WTC11 (cell line): ENCODE measurements at regions not wholly inside any gene's neighbourhood (a gene's known extent, or its start where the extent isn't known, plus 50 kb on each side); places are given as distances from the start of the nearest gene placed in this dataset.

Experiments used
- ATAC-seq: fragments of 200-7000 bp; cut with Tn5 transposase; 2 replicates; pipeline ENCODE4 v1.10.0; 2021; ENCODE audit warnings: mild to moderate bottlenecking, moderate library complexity
- CTCF ChIA-PET: fragments of 300-600 bp; sonication (Branson Sonifier 250); formaldehyde crosslinking; loops from one replicate; lab custom pipeline; 2021; ENCODE audit warnings: antibody characterized with exemption; lab: Charles Lee
- POLR2A ChIA-PET: fragments of 350-600 bp; sonication (Branson Sonifier 250); formaldehyde crosslinking; loops from one replicate; lab custom pipeline; 2021; ENCODE audit warnings: antibody characterized with exemption; lab: Charles Lee
- DNase-seq: peaks from one replicate; pipeline ENCODE4 v3.0.0; 2021; ENCODE audit warnings: low spot score
- H3K27ac Mint-ChIP-seq: 2 replicates; pipeline ENCODE4 v1.8.0; 2021; ENCODE audit warnings: mixed read lengths
- H3K27me3 Mint-ChIP-seq: 2 replicates; pipeline ENCODE4 v1.8.0; 2021; ENCODE audit warnings: low read depth, mild to moderate bottlenecking, moderate library complexity, mixed read lengths
- H3K36me3 Mint-ChIP-seq: 2 replicates; pipeline ENCODE4 v1.8.0; 2021; ENCODE audit warnings: mixed read lengths
- H3K4me1 Mint-ChIP-seq: 2 replicates; pipeline ENCODE4 v1.8.0; 2022; ENCODE audit warnings: mixed read lengths
- H3K4me3 Mint-ChIP-seq: 2 replicates; pipeline ENCODE4 v1.8.0; 2021; ENCODE audit warnings: mild to moderate bottlenecking, moderate library complexity, mixed read lengths
- H3K9me3 Mint-ChIP-seq: 2 replicates; pipeline ENCODE4 v1.8.0; 2021; ENCODE audit warnings: mixed read lengths
- CBFB ChIP-seq: sonication (generic); formaldehyde crosslinking; IDR thresholded peaks from 2 replicates; pipeline ENCODE4 v1.8.1; 2022; ENCODE audit warnings: mild to moderate bottlenecking, low read depth, missing genetic modification reagents
- ESRRA ChIP-seq: sonication (generic); formaldehyde crosslinking; IDR thresholded peaks from 2 replicates; pipeline ENCODE4 v1.8.1; 2022; ENCODE audit warnings: mild to moderate bottlenecking, missing genetic modification reagents, borderline replicate concordance
- FOXJ3 ChIP-seq: sonication (generic); formaldehyde crosslinking; IDR thresholded peaks from 2 replicates; pipeline ENCODE4 v1.9.0; 2021; ENCODE audit warnings: missing genetic modification reagents, mild to moderate bottlenecking, borderline replicate concordance
- NFYB ChIP-seq: sonication (generic); formaldehyde crosslinking; conservative IDR thresholded peaks from 2 replicates; pipeline ENCODE4 v1.8.0; 2022; ENCODE audit warnings: low read depth, missing genetic modification reagents
- NR1H2 ChIP-seq: sonication (generic); formaldehyde crosslinking; IDR thresholded peaks from 2 replicates; pipeline ENCODE4 v1.9.0; 2021; ENCODE audit warnings: mild to moderate bottlenecking, moderate library complexity, missing genetic modification reagents
- RELA ChIP-seq: sonication (generic); formaldehyde crosslinking; IDR thresholded peaks from 2 replicates; pipeline ENCODE4 v1.8.1; 2022; ENCODE audit warnings: missing genetic modification reagents, mild to moderate bottlenecking, borderline replicate concordance
- SOX15 ChIP-seq: fragments of 250-450 bp; sonication (Bioruptor Pico); IDR thresholded peaks from 2 replicates; pipeline ENCODE4 v1.9.0; 2021; ENCODE audit warnings: mild to moderate bottlenecking
- ZNF416 ChIP-seq: fragments of 250-450 bp; sonication (Bioruptor Pico); IDR thresholded peaks from 2 replicates; pipeline ENCODE4 v1.9.0; 2021; ENCODE audit warnings: mild to moderate bottlenecking, inconsistent platforms
- TF ChIP-seq, protein P1 (sequence below): sonication (generic); formaldehyde crosslinking; IDR thresholded peaks from 2 replicates; pipeline ENCODE4 v1.8.1; 2022; ENCODE audit warnings: mild to moderate bottlenecking, missing genetic modification reagents, moderate library complexity, borderline replicate concordance
- TF ChIP-seq, protein P2 (sequence below): sonication (generic); formaldehyde crosslinking; IDR thresholded peaks from 2 replicates; pipeline ENCODE4 v1.8.1; 2023; ENCODE audit warnings: mild to moderate bottlenecking, missing genetic modification reagents
- TF ChIP-seq, protein P3 (sequence below): fragments of 250-450 bp; sonication (Bioruptor Pico); IDR thresholded peaks from 2 replicates; pipeline ENCODE4 v2.1.2; 2022; ENCODE audit warnings: mild to moderate bottlenecking, moderate library complexity
- TF ChIP-seq, protein P4 (sequence below): sonication (generic); formaldehyde crosslinking; IDR thresholded peaks from 2 replicates; pipeline ENCODE4 v1.8.0; 2023; ENCODE audit warnings: missing genetic modification reagents, mild to moderate bottlenecking, borderline replicate concordance
- TF ChIP-seq, protein P5 (sequence below): sonication (generic); formaldehyde crosslinking; IDR thresholded peaks from 2 replicates; pipeline ENCODE4 v1.8.1; 2022; ENCODE audit warnings: missing genetic modification reagents, borderline replicate concordance
- TF ChIP-seq, protein P6 (sequence below): sonication (generic); formaldehyde crosslinking; IDR thresholded peaks from 2 replicates; pipeline ENCODE4 v1.8.0; 2022; ENCODE audit warnings: missing genetic modification reagents

DNA sequence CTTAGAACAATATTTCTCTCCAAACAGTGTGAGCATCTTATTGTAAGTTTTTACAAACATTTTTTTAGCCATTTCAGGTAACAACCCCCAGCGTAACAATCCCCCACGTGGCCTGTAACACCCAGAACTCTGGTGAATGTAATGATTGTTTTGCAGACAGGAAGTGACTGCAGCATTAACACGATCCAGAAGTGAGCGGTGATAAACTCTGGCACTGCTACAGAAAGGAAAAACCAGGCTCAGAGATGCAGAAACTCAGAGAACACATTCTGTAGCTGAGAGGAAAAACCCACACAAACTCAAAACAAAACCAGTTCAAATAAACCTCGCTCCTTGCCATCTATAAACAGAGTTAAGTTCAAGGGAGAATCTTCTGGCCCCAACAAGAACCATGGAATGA, 285.7 kb downstream of the FGFR2 start:
- no peak overlapping the region for H3K4me3 Mint-ChIP-seq
- H3K27ac Mint-ChIP-seq, result 0 out of 2 replicates have a peak overlapping the region, but pooled peaks have one; percentile 29
- DNase-seq, result no peak
- H3K27me3 Mint-ChIP-seq, result no peaks in the 10 kb centered on the region
- peaks cover 7% of the 10 kb centered on the region for H3K9me3 Mint-ChIP-seq
- TF ChIP-seq, protein P1, sequence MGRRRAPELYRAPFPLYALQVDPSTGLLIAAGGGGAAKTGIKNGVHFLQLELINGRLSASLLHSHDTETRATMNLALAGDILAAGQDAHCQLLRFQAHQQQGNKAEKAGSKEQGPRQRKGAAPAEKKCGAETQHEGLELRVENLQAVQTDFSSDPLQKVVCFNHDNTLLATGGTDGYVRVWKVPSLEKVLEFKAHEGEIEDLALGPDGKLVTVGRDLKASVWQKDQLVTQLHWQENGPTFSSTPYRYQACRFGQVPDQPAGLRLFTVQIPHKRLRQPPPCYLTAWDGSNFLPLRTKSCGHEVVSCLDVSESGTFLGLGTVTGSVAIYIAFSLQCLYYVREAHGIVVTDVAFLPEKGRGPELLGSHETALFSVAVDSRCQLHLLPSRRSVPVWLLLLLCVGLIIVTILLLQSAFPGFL, result no peak
- TF ChIP-seq NR1H2 (CRISPR knock-in tag) (no peak), ESRRA (CRISPR knock-in tag) (no peak), ZNF416 (no peak), RELA (no peak), CBFB (CRISPR knock-in tag) (no peak), NFYB (no peak), SOX15 (CRISPR knock-in tag) (no peak), FOXJ3 (no peak)
- TF ChIP-seq, protein P2, sequence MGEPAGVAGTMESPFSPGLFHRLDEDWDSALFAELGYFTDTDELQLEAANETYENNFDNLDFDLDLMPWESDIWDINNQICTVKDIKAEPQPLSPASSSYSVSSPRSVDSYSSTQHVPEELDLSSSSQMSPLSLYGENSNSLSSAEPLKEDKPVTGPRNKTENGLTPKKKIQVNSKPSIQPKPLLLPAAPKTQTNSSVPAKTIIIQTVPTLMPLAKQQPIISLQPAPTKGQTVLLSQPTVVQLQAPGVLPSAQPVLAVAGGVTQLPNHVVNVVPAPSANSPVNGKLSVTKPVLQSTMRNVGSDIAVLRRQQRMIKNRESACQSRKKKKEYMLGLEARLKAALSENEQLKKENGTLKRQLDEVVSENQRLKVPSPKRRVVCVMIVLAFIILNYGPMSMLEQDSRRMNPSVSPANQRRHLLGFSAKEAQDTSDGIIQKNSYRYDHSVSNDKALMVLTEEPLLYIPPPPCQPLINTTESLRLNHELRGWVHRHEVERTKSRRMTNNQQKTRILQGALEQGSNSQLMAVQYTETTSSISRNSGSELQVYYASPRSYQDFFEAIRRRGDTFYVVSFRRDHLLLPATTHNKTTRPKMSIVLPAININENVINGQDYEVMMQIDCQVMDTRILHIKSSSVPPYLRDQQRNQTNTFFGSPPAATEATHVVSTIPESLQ, result no peak
- TF ChIP-seq, protein P3, sequence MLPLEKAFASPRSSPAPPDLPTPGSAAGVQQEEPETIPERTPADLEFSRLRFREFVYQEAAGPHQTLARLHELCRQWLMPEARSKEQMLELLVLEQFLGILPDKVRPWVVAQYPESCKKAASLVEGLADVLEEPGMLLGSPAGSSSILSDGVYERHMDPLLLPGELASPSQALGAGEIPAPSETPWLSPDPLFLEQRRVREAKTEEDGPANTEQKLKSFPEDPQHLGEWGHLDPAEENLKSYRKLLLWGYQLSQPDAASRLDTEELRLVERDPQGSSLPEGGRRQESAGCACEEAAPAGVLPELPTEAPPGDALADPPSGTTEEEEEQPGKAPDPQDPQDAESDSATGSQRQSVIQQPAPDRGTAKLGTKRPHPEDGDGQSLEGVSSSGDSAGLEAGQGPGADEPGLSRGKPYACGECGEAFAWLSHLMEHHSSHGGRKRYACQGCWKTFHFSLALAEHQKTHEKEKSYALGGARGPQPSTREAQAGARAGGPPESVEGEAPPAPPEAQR (CRISPR knock-in tag), result no peak
- TF ChIP-seq, protein P4, sequence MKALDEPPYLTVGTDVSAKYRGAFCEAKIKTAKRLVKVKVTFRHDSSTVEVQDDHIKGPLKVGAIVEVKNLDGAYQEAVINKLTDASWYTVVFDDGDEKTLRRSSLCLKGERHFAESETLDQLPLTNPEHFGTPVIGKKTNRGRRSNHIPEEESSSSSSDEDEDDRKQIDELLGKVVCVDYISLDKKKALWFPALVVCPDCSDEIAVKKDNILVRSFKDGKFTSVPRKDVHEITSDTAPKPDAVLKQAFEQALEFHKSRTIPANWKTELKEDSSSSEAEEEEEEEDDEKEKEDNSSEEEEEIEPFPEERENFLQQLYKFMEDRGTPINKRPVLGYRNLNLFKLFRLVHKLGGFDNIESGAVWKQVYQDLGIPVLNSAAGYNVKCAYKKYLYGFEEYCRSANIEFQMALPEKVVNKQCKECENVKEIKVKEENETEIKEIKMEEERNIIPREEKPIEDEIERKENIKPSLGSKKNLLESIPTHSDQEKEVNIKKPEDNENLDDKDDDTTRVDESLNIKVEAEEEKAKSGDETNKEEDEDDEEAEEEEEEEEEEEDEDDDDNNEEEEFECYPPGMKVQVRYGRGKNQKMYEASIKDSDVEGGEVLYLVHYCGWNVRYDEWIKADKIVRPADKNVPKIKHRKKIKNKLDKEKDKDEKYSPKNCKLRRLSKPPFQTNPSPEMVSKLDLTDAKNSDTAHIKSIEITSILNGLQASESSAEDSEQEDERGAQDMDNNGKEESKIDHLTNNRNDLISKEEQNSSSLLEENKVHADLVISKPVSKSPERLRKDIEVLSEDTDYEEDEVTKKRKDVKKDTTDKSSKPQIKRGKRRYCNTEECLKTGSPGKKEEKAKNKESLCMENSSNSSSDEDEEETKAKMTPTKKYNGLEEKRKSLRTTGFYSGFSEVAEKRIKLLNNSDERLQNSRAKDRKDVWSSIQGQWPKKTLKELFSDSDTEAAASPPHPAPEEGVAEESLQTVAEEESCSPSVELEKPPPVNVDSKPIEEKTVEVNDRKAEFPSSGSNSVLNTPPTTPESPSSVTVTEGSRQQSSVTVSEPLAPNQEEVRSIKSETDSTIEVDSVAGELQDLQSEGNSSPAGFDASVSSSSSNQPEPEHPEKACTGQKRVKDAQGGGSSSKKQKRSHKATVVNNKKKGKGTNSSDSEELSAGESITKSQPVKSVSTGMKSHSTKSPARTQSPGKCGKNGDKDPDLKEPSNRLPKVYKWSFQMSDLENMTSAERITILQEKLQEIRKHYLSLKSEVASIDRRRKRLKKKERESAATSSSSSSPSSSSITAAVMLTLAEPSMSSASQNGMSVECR, result no peak
- TF ChIP-seq, protein P5, sequence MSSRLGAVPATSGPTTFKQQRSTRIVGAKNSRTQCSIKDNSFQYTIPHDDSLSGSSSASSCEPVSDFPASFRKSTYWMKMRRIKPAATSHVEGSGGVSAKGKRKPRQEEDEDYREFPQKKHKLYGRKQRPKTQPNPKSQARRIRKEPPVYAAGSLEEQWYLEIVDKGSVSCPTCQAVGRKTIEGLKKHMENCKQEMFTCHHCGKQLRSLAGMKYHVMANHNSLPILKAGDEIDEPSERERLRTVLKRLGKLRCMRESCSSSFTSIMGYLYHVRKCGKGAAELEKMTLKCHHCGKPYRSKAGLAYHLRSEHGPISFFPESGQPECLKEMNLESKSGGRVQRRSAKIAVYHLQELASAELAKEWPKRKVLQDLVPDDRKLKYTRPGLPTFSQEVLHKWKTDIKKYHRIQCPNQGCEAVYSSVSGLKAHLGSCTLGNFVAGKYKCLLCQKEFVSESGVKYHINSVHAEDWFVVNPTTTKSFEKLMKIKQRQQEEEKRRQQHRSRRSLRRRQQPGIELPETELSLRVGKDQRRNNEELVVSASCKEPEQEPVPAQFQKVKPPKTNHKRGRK, result no peak
- TF ChIP-seq, protein P6, sequence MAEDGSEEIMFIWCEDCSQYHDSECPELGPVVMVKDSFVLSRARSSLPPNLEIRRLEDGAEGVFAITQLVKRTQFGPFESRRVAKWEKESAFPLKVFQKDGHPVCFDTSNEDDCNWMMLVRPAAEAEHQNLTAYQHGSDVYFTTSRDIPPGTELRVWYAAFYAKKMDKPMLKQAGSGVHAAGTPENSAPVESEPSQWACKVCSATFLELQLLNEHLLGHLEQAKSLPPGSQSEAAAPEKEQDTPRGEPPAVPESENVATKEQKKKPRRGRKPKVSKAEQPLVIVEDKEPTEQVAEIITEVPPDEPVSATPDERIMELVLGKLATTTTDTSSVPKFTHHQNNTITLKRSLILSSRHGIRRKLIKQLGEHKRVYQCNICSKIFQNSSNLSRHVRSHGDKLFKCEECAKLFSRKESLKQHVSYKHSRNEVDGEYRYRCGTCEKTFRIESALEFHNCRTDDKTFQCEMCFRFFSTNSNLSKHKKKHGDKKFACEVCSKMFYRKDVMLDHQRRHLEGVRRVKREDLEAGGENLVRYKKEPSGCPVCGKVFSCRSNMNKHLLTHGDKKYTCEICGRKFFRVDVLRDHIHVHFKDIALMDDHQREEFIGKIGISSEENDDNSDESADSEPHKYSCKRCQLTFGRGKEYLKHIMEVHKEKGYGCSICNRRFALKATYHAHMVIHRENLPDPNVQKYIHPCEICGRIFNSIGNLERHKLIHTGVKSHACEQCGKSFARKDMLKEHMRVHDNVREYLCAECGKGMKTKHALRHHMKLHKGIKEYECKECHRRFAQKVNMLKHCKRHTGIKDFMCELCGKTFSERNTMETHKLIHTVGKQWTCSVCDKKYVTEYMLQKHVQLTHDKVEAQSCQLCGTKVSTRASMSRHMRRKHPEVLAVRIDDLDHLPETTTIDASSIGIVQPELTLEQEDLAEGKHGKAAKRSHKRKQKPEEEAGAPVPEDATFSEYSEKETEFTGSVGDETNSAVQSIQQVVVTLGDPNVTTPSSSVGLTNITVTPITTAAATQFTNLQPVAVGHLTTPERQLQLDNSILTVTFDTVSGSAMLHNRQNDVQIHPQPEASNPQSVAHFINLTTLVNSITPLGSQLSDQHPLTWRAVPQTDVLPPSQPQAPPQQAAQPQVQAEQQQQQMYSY (CRISPR knock-in tag), result no peak
- ATAC-seq, result no peak
- peaks cover 6% of the 10 kb centered on the region; the same call in 1 of the 2 replicates for H3K36me3 Mint-ChIP-seq
- ChIA-PET CTCF (no interaction called here), POLR2A (no interaction called here)
- H3K4me1 Mint-ChIP-seq, result peaks cover 32% of the 10 kb centered on the region
